Neural progenitor cell (in vitro differentiated cells): ENCODE measurements at regions not wholly inside any gene's neighbourhood (a gene's known extent, or its start where the extent isn't known, plus 50 kb on each side); places are given as distances from the start of the nearest gene placed in this dataset.

ENCODE experiments used
- DNase-seq: peaks from one replicate; pipeline ENCODE4 v3.0.0-alpha.2; 2016; ENCODE audit warnings: low spot score
- H2AFZ ChIP-seq: fragments of 200-600 bp; sonication (generic); replicated peaks from 2 replicates; pipeline ENCODE4 v1.6.1; 2016; ENCODE audit warnings: antibody characterized with exemption
- H3F3A ChIP-seq: fragments of 200-600 bp; sonication (generic); 2 replicates; pipeline ENCODE4 v1.6.1; 2016; ENCODE audit warnings: antibody characterized with exemption, low read depth
- H3K27ac ChIP-seq: fragments of 200-600 bp; sonication (generic); 2 replicates; pipeline ENCODE4 v1.5.1; 2016; ENCODE audit warnings: mild to moderate bottlenecking
- H3K27me3 ChIP-seq: fragments of 200-600 bp; sonication (generic); 2 replicates; pipeline ENCODE4 v1.6.1; 2016; ENCODE audit warnings: mild to moderate bottlenecking, moderate library complexity
- H3K36me3 ChIP-seq: fragments of 200-600 bp; sonication (generic); 2 replicates; pipeline ENCODE4 v1.5.1; 2016
- H3K4me1 ChIP-seq: fragments of 200-600 bp; sonication (generic); 2 replicates; pipeline ENCODE4 v1.6.1; 2016; ENCODE audit warnings: mixed run types
- H3K4me2 ChIP-seq: fragments of 200-600 bp; sonication (generic); 2 replicates; pipeline ENCODE4 v1.6.1; 2016
- H3K4me3 ChIP-seq: fragments of 200-600 bp; sonication (generic); 2 replicates; pipeline ENCODE4 v1.5.1; 2016
- H3K79me2 ChIP-seq: fragments of 200-600 bp; sonication (generic); 2 replicates; pipeline ENCODE4 v1.6.1; 2016; ENCODE audit warnings: low read depth
- H3K9ac ChIP-seq: fragments of 200-600 bp; sonication (generic); 2 replicates; pipeline ENCODE4 v1.6.1; 2016
- H3K9me3 ChIP-seq: fragments of 200-600 bp; sonication (generic); 2 replicates; pipeline ENCODE4 v1.5.1; 2016; ENCODE audit warnings: low read depth
- H4K20me1 ChIP-seq: fragments of 200-600 bp; sonication (generic); 2 replicates; pipeline ENCODE4 v1.6.1; 2016; ENCODE audit warnings: low read depth
- H3K27ac Mint-ChIP-seq: 3 replicates; pipeline ENCODE4 v1.8.0; 2021; ENCODE audit warnings: mixed read lengths
- H3K27me3 Mint-ChIP-seq: 2 replicates; pipeline ENCODE4 v1.8.0; 2022; ENCODE audit warnings: low read depth, mild to moderate bottlenecking, inconsistent platforms, moderate library complexity, mixed read lengths; ENCODE audit not compliant: insufficient read depth
- H3K36me3 Mint-ChIP-seq: 3 replicates; pipeline ENCODE4 v1.8.0; 2021; ENCODE audit warnings: mixed read lengths
- H3K4me1 Mint-ChIP-seq: 3 replicates; pipeline ENCODE4 v1.8.0; 2021; ENCODE audit warnings: mixed read lengths
- H3K4me3 Mint-ChIP-seq: 3 replicates; pipeline ENCODE4 v1.8.0; 2021; ENCODE audit warnings: mild to moderate bottlenecking, moderate library complexity, mixed read lengths
- H3K9me3 Mint-ChIP-seq: 3 replicates; pipeline ENCODE4 v1.8.0; 2020; ENCODE audit warnings: mixed read lengths
- CTCF ChIP-seq: fragments of 200-600 bp; sonication (generic); IDR thresholded peaks from 2 replicates; pipeline ENCODE4 v1.5.1; 2017; ENCODE audit warnings: antibody characterized with exemption, mild to moderate bottlenecking
- EZH2 ChIP-seq: fragments of 200-600 bp; sonication (generic); IDR thresholded peaks from 2 replicates; pipeline ENCODE4 v1.6.1; 2017; ENCODE audit warnings: antibody characterized with exemption, mild to moderate bottlenecking, moderate library complexity
- EZH2phosphoT487 ChIP-seq: fragments of 200-600 bp; sonication (generic); IDR thresholded peaks from 2 replicates; pipeline ENCODE4 v1.6.1; 2017; ENCODE audit warnings: antibody characterized with exemption

- Histone ChIP-seq H3K36me3 (no peaks in the 10 kb centered on the region), H3K79me2 (no peaks in the 10 kb centered on the region), H3F3A (no peaks in the 10 kb centered on the region), H2AFZ (no peak overlapping the region), H3K9me3 (no peaks in the 10 kb centered on the region), H3K4me3 (no peak overlapping the region), H4K20me1 (no peaks in the 10 kb centered on the region), H3K4me1 (no peaks in the 10 kb centered on the region), H3K9ac (no peak overlapping the region), H3K4me2 (no peak overlapping the region), H3K27me3 (no peaks in the 10 kb centered on the region), H3K27ac (no peak overlapping the region)
- Mint-ChIP-seq H3K27ac (no peak overlapping the region), H3K4me3 (no peak overlapping the region), H3K27me3 (no peaks in the 10 kb centered on the region), H3K36me3 (no peaks in the 10 kb centered on the region), H3K9me3 (no peaks in the 10 kb centered on the region), H3K4me1 (no peaks in the 10 kb centered on the region)
- TF ChIP-seq EZH2 (no peak), EZH2phosphoT487 (no peak), CTCF (no peak)
- DNase-seq = no peak
These were observed 222.6 kb downstream of the C6orf118 start for GRCh38 chr6:165086814-165087213.

GRCh38 chr6:165082636-165083035, 226.8 kb downstream of the C6orf118 start:
- Mint-ChIP-seq H3K36me3 (no peaks in the 10 kb centered on the region), H3K27me3 (no peaks in the 10 kb centered on the region), H3K4me3 (no peak overlapping the region), H3K4me1 (no peaks in the 10 kb centered on the region), H3K27ac (no peak overlapping the region), H3K9me3 (no peaks in the 10 kb centered on the region)
- Histone ChIP-seq H3K9me3 (no peaks in the 10 kb centered on the region), H3K4me2 (no peak overlapping the region), H3K36me3 (no peaks in the 10 kb centered on the region), H4K20me1 (no peaks in the 10 kb centered on the region), H3K79me2 (no peaks in the 10 kb centered on the region), H2AFZ (no peak overlapping the region), H3F3A (no peaks in the 10 kb centered on the region), H3K27ac (no peak overlapping the region), H3K4me3 (no peak overlapping the region), H3K4me1 (no peaks in the 10 kb centered on the region), H3K9ac (no peak overlapping the region), H3K27me3 (no peaks in the 10 kb centered on the region)
- DNase-seq = no peak
- TF ChIP-seq CTCF (no peak), EZH2phosphoT487 (no peak), EZH2 (no peak)

GRCh38 chr6:165081944-165082532, 227.4 kb downstream of the C6orf118 start:
- H3F3A ChIP-seq = no peaks in the 10 kb centered on the region

More at GRCh38 chr6:165081944-165082532, 227.4 kb downstream of the C6orf118 start:
- H3K4me1 Mint-ChIP-seq = peaks cover 2% of the 10 kb centered on the region
- H4K20me1 ChIP-seq = no peaks in the 10 kb centered on the region
- no peak overlapping the region for H3K9ac ChIP-seq
- H3K4me1 ChIP-seq = no peaks in the 10 kb centered on the region
- no peak for DNase-seq
- H3K79me2 ChIP-seq = no peaks in the 10 kb centered on the region
- no peak overlapping the region for H3K4me3 Mint-ChIP-seq
- H3K27me3 Mint-ChIP-seq = no peaks in the 10 kb centered on the region
- no peak overlapping the region for H3K27ac Mint-ChIP-seq
- H3K27me3 ChIP-seq = no peaks in the 10 kb centered on the region
- no peak overlapping the region for H3K4me2 ChIP-seq
- no peaks in the 10 kb centered on the region for H3K9me3 Mint-ChIP-seq
- H3K36me3 Mint-ChIP-seq = no peaks in the 10 kb centered on the region
- H3K9me3 ChIP-seq = no peaks in the 10 kb centered on the region
- no peak overlapping the region for H3K27ac ChIP-seq
- H2AFZ ChIP-seq = no peak overlapping the region
- H3K4me3 ChIP-seq = no peak overlapping the region
- TF ChIP-seq EZH2 (no peak), EZH2phosphoT487 (no peak), CTCF (no peak)
- H3K36me3 ChIP-seq = no peaks in the 10 kb centered on the region
